Endometrium (tissue), 2 donors: ENCODE measurements at regions not wholly inside any gene's neighbourhood (a gene's known extent, or its start where the extent isn't known, plus 50 kb on each side); places are given as distances from the start of the nearest gene placed in this dataset.

Experiments used
- FAIRE-seq: peaks from 2 replicates; lab custom pipeline; 2012; peaks lifted over from hg19 to GRCh38; lab: Jason Lieb, UNC
- donor health status: control.
- donor health status: control.

DNA sequence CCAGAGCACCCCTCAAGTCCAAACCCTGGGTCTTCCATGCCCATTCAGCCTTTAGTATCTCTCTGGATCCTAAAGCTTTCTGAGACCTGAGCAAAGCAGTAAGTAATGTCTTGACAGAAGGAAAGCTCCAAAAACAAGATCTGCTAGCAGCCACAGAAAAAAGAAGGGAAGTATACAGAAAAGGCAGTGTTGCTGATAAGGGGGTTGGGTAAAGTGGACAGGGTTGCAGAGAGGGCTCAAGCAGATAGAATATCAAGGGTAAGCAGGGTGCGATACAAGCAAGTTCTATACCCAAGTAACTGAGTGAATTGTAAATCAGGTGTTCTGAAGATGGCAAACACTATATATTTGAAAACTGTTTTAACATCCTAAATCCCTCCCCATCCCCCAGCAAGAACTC lies 113.4 kb upstream of the CARMIL1 start:
- no peak for FAIRE-seq

DNA sequence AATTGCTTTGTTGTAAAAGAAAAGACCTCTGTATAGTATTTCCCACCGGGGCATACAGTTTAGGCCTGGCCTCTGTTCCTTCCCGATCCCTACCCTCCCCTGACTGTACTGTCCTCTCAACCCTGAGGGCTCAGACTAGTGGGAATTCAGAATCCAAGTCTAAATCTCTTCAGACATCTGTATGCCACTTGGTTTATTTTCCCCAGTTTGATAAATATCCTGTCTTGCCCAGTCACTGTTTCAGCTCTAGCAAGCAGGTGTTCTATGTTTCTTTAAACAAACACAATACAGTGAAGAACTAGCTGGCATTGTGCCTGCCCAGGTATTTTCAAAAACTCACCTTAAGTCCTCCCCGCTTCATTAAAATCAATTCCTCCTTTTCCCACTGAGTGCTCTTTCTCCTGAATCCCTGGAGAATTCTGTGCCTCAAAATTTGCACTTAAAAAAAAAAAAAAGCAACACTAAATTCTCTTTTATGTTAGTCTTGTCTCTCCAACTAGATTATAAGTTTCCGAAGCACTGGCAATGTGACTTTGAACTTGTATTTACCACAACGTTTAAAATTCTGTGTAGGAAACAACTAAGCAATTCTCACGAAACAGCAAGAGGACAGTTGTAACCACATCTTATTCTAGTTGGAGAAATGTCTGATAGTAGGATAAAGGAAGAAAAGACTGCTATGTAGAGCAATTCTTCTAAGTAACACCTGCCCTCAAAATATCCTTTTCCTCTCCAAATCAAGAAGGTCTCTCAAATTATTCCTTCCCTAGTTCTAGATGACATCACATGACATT lies 112.0 kb upstream of the CARMIL1 start:
- no peak for FAIRE-seq

DNA sequence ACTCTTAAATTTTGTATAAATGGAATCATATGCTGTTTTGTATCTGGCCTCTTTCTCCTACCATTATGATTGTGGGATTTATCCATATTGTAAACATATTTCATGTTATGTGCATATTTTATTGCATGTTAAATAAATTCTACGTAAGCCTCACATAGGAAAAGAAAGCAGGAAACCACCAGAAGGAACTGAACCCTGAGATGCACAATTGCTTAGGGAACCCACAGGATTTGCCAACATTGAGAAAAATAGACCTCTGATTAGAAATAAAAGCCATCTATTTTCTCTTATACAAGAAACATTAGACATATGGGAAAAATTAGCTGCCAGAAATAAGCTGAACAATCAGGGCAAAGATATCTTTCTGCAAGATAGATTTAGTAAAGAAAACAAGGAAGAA lies 111.2 kb upstream of the CARMIL1 start:
- no peak for FAIRE-seq

DNA sequence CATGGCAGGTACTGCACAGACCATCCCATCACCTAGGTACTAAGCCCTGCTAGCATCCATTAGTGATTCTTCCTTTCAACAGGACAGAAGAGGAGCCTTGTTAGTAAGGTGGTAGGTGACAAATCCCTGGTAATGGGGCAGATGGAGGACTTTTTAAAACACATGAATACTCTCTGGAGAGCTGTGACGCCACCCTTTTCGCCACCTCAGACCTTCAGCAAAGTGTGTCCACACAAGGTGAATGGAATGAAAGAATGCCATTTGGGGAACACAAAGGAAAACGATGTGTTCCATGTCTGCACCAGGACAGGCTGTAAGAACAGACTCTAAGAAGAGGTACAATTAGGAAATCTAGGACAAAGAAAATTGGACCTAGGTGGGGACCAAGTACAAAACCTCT lies 110.5 kb upstream of the CARMIL1 start:
- FAIRE-seq = no peak

DNA sequence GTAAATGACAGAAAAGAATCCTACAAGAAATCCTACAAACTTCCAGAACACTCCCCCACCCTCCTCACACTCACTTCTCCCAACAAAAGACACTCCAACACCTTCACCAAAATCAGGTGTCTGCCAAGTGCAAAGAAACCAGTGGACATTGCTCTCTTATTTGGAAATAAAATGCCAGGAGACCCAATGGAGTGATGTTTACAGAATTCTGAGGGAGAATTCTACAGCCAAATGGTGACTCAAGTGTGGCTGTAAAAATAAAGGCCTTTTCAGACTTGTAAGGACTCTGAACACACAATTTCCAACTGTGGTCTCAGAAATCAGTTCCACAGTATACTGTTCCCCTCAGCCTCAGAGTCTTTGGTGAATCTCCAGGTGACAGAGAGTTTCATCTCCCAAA lies 109.6 kb upstream of the CARMIL1 start:
- no peak for FAIRE-seq

DNA sequence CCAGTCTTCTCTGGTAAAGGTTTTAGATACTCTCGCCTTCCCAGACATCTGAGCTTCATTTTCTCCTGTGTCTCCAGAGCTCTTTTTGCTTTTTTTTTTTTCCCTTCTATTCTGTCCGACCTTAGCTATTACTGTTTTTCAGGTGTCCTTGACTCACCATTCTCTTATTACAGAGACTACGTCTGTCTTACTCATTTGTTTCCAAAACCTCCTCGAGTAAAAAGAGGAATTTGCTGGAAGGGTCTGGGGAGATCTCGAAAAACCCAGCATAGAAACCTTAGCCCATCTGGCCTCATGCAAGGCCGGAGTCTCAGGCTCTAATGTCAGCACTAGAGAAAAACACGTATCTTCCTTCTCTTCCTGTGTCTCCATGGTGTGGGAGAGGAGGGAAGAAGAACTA lies 109.2 kb upstream of the CARMIL1 start:
- FAIRE-seq = no peak

DNA sequence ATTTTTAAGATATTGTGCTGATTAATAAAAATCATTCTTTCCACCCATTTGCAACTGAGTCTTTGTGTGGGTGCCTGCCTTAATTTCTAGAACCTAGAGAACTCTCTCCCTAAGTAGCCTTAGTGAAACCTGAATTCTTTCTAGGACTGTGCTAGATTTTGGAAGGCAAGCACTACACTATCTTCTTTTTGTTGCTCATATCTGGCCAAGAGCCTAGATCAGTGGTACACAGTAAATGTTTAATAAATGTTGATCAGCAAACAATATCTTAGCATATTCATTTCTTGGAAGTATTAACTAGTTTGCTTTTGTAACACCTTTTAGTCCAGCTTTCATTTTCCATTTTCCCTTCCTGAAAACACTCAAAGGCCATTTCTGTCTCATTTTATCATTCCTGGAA lies 108.5 kb upstream of the CARMIL1 start:
- FAIRE-seq = no peak

DNA sequence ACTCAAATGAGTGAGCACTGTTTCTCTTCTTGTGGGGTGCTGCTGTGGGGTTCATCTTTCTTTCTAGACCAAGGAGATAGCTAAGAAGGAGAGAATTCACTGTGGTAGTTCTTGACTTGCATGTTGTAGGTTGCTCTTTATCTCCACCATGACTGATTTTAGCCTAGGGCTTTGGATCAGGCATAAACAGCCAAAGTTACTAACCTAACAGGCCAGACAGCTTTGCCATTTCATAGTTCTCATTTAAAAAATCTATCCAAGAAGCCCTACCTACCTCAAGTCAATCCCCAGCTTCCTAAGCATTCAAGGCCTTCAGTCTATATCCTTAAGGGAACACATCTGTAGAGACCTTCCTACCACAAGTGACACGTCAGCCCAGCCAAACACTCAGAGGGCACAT lies 107.9 kb upstream of the CARMIL1 start:
- FAIRE-seq = no peak

DNA sequence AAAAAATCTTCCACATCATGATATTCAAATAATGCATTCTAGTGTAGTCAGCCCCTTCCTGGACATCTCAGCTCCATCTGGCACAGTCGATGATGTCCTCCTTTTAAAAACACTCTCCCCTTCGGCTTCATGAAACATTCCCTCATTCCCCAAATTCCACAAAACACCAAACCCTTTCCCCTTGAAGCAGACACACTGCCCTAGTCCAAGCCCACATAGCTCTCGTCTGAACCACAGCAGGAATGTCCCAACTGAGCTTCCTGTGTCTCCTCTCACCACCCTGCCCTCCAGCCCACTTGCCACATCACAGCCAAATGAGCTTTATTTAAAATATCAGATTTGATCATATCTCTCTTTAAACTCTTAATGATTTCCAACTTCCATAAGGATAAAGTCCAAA lies 106.4 kb upstream of the CARMIL1 start:
- FAIRE-seq = no peak

DNA sequence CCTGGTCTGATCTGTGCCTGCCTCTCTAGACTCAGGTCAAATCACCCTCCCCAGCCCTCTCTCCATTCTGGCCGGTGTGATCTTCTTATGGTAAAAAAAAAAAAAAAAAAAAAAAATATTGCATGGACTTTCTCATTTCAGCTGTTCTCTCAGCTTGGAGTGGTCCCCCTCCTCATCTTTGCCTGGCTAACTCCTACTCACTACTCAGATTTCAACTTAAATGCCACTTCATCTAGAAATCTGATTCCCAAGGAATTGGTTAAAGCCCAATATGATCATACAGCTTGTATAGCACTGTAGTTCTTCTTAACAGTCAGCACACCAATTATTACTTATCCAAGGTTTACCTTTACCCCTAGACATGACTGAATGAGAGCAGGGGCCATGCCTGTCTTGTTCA lies 105.9 kb upstream of the CARMIL1 start:
- FAIRE-seq = no peak

DNA sequence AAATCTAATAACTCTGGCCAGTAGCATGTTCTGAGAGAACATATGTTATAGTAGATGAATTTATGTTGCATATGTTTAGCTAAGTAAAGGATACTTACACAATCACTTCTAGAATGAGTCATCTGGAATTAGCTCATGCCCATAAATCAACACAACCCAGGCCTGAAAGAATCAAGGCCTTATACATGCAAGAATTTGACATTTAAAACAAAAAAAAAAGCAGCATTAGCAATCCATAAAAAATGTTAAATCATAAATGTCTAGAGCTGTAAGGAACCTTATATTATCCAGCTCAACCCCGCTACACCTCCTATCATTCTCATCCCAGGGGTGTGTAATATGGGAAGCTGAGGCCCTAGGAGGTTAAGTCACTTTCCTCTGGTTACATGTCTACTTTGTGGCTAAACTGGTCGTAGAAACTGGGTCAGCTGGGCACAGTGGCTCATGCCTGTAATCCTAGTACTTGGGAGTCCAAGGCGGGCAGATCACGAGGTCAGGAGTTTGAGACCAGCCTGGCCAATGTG lies 105.2 kb upstream of the CARMIL1 start:
- FAIRE-seq = no peak

DNA sequence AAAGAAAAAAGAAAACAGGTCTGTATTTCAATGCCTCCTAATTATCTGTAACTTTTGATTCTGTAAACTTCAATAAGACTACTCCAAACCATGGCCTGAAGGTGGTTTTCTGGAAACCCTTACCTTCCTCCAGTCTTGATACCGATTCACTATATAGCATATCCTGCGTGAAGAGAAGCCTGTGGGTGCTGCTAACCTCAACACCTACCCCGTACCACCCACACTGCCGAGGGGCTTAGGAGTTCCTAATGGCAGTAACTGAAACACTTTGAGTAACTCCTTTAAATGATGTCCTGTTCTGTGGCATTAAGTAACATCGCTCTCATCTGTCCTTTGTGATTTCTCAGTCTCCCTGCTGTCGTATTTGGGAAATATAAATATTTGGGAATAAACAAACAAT lies 104.5 kb upstream of the CARMIL1 start:
- FAIRE-seq = no peak

DNA sequence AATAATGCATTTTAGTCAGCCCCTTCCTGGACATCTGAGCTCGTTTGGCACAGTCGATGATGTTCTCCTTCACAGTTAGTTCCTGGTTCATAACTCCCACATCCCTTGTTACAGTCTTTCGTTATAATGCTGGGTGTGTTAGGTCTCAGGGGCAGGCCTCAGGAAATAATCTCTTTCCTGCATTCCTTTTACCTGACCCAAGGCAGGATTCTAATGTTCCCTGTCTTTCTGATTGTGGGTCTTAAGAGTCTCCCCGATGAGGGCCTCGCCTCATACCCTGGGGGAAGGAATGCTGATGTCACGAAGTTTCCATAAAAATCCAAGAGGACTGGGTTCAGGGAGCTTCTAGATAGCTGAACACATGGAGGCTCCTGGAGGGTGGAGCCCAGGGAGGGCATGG lies 104.0 kb upstream of the CARMIL1 start:
- FAIRE-seq = no peak

DNA sequence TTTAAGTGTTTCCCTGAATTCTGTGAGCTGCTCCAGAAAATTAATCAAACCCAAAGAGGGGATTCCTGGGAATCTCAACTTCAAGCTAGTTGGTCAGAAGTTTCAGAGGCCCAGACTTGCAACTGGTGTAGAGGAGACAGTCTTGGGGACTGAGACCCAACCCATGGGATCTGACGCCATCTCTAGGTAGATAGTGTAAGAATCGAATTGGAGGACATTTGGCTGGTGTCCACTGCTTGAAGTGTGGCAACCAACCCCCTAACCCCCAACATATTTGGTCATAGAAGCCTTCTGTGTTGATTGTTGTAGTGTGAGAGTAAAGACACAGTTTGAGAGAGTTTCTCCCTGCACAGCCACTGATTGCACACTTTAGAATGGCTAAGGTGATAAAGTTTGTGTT lies 103.5 kb upstream of the CARMIL1 start:
- FAIRE-seq = no peak

DNA sequence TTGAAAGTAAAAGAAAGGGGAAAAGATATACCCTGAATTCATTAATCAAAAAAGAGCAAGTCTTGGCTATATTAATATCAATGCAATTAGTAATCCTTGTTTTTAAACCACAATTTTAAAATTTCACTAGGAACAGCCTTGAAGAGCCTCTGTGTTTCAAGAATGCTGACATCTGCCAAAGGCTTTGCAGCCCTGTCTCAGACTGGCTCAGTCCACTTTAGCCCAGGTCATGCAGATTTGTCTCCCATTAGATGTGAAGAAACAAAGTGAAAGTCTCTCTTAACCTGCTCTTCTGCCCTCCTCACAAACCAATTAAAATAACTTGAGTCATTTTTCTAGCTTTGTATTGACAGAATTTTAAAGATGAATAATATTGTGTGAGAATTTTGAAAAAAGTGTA lies 102.7 kb upstream of the CARMIL1 start:
- FAIRE-seq = no peak

DNA sequence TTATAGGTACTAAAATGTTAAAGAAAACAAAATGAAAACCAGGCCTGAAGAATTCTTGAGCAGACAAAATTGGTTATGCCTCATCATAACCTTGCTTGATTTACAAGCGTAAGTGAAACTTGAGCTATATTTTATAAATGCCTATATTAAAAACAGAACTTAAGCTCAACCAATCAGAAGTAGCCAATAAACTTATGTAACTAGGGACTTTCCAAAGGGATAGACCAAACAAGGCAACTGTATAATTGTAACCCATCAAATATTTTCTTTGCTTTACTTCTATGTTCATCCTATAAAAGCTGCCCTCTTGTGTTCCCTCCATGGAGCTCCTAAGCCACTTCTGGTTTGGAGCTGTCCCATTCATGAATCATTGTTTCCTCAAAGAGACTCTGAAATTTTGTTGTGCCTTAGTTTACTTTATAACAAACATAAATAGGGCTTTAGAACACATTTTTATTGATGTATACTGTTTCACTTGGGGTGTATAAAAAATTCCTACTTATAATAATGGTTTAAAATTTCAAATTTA lies 101.6 kb upstream of the CARMIL1 start:
- no peak for FAIRE-seq

DNA sequence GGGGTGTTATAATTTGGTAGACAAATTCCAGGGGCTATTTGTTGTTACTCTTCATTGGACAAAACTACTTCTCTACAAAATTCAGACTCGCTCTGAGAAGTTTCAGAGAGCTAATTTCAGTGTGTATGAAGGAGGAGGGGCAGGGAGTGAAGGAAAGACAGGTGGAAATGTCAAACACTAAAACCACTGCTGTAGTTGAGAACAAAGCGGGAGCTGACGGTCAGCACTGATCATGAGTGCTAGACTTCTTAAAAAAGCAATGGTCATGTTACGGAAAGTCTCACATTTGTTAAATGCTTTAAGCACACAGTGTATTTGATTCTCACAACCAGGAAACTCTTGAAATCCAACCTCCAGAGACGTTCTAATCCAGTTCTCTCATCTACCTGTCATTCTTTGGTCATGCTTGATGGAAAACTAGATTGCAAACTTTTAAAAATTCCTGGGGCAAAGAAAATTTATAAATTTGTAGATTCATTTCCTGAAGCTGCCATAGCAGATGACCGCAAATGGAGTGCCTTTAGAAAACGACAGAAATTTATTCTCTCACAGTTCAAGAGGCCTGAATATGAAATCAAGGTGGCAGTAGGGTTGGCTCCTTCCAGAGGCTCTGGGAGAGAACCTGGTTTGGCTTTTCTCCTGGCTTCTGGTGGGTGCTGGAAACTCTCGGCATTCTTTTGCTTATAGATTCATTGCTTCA lies 100.7 kb upstream of the CARMIL1 start:
- FAIRE-seq = no peak

DNA sequence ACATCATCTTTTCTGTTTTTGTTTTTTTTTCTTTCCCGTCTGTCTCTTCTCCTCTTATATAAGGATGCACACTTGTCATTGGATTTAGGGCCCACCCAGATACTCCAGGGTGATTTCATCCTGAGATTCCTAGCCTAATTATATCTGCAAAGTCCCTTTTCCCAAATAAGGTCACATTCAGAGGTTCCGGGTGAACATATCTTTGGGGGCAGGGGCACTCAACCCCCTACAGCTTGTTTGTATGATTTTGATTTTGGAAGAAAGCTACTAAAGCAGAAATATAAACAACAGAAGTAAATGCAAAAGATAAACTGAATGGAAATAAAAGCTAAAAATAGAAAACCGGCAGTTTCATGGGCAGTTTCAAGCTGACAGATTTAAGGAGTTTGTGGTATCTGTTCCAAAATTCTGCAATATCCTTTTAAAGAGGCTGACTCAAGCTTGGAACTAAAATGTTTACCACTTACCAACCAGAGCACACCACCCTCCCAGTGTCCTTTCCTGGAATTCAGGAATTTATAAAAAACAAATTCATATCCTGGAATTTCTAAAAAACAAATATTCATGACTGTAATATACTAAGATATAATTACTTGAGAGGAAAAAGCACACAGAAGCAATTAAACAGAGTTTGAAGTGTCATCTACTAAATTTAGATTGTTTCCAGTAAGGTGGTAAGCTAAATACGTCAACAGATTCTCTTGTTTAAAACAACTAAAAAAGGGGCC lies 100.0 kb upstream of the CARMIL1 start:
- peak; percentile 96 for FAIRE-seq

DNA sequence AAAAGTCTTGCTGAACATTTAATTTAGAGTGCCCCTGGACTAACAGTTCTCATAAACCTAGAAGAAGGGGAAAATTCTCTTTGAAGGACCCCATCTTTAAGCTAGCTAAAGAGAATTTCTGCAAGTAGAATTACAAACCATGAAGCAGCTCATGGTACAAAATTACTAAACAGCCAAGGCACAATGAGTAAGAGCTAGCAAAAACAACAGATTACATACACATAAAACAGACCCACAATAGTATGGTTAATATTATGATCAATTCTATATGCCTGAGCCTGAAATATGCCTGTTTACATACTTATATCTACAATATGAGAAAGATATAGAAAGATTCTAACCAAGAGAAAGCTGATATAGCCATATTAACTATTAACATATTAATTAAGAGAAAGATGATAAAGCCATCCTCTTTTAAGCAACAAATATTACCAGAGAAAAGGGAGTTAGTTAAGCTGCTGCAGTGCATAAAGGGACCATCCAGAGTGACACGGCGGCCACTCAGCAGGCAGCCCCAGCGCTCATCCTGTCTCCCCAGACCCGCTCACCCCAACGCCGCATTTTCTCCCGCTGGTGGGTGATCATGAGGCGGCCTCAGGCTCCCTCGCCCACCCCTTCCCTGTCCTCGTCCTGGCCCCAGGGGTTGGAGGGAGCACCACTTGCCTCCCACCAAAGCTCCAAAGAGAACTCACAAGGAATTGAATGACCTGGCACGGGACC lies 98.4 kb upstream of the CARMIL1 start:
- no peak for FAIRE-seq

DNA sequence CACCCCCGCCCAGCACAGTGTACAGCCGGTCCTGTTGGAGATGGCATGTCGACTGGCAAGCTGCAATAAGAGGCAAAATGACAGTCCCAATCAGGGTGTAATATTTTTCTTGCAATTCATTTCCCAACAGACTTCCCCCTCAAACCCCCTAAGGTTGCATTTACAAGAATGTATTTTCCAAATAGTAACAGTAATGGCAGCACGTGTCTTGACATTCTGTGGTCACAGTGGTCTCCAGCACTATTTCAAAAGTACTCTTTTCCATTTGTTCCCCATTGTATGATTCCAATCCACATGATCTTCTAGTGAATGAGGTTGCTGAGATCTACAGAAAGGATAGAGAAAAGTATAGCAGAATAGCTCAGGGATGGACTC lies 97.8 kb upstream of the CARMIL1 start:
- no peak for FAIRE-seq

DNA sequence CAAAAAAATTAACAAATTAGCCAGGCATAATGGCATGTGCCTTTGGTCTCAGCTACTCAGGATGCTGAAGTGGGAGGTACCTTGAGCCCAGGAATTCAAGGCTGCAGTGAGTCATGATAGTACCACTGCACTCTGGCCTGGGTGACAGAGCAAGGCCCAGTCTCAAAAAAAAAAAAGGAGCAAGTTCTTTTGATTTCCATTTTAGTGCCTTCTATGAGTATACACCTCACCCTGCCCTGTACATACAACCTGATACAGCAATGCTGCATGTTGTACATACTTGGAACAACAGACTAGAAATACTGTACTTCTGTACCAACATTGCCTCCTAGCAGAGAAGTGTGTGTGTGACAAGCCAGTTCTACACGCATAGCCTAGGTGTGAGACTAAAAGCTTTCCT lies 97.3 kb upstream of the CARMIL1 start:
- FAIRE-seq = no peak

DNA sequence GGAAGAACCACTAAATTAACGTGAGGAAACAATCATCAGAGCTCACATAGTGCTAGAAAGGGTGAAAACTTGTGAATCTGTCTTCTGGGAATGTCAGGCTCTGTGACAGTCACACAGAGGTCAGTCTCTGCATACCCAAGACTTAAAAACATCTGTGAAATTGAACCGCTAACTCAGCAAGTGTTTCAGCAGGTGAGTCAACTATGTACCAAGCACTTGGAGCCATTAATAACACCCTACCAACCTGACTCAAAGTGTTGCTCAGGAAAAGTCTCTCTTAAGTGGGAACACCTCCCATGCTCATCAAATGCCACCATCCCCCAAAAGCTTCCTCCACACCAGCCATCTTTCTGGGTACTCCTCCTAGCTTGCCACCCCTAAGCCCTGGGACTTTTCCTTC lies 92.3 kb upstream of the CARMIL1 start:
- no peak for FAIRE-seq
